ENCODE measurements at regions not wholly inside any gene's neighbourhood (a gene's known extent, or its start where the extent isn't known, plus 50 kb on each side); places are given as distances from the start of the nearest gene placed in this dataset.
"Not testable (repeated sequence)": the region's sequence is repeated elsewhere in the genome, so short reads cannot be mapped to it uniquely, and the experiment has no call there.

GRCh38 chr4:106582103-106582502 lies 213.5 kb upstream of the GIMD1 start:
- no peak overlapping the region for H3K27ac ChIP-seq
- no peaks in the 10 kb centered on the region for H3K36me3 ChIP-seq (ENCODE audit: insufficient read depth, low read length)
- DNase-seq (ENCODE audit: low read depth, low spot score), result no peak
- H3K4me3 ChIP-seq, result no peak overlapping the region
- TF ChIP-seq POLR2AphosphoS5 (IDR thresholded peaks at IDR 0.05; ENCODE audit: borderline replicate concordance, low read depth, low read length), result no peak
- no peak for TF ChIP-seq FOXP2 (optimal IDR thresholded peaks at IDR 0.05; ENCODE audit: control extremely low read depth, extremely low read length, insufficient read depth)
- TF ChIP-seq EZH2 (IDR thresholded peaks at IDR 0.05), result no peak
- no peaks in the 10 kb centered on the region for H3K9me3 ChIP-seq (ENCODE audit: low read depth, low read length)
- no peak overlapping the region for H3K9ac ChIP-seq (ENCODE audit: insufficient read length)

GRCh38 chr4:106579236-106579635 lies 210.7 kb upstream of the GIMD1 start:
- H3K36me3 ChIP-seq (ENCODE audit: insufficient read depth, low read length), result no peaks in the 10 kb centered on the region
- no peak overlapping the region for H3K27ac ChIP-seq
- TF ChIP-seq FOXP2 (optimal IDR thresholded peaks at IDR 0.05; ENCODE audit: control extremely low read depth, extremely low read length, insufficient read depth) (no peak), POLR2AphosphoS5 (IDR thresholded peaks at IDR 0.05; ENCODE audit: borderline replicate concordance, low read depth, low read length) (no peak), EZH2 (IDR thresholded peaks at IDR 0.05) (no peak)
- H3K9me3 ChIP-seq (ENCODE audit: low read depth, low read length), result no peaks in the 10 kb centered on the region
- no peak overlapping the region for H3K4me3 ChIP-seq
- H3K9ac ChIP-seq (ENCODE audit: insufficient read length), result no peak overlapping the region
- DNase-seq (ENCODE audit: low read depth, low spot score), result no peak

GRCh38 chr4:106569146-106570031 lies 200.8 kb upstream of the GIMD1 start:
- DNase-seq (ENCODE audit: low read depth, low spot score), result no peak
- Histone ChIP-seq H3K9me3 (ENCODE audit: low read depth, low read length) (no peaks in the 10 kb centered on the region), H3K9ac (ENCODE audit: insufficient read length) (no peak overlapping the region), H3K27ac (no peak overlapping the region), H3K4me3 (no peak overlapping the region), H3K36me3 (ENCODE audit: insufficient read depth, low read length) (no peaks in the 10 kb centered on the region)
- no peak for TF ChIP-seq EZH2 (IDR thresholded peaks at IDR 0.05)
- TF ChIP-seq POLR2AphosphoS5 (IDR thresholded peaks at IDR 0.05; ENCODE audit: borderline replicate concordance, low read depth, low read length), result no peak
- no peak for TF ChIP-seq FOXP2 (optimal IDR thresholded peaks at IDR 0.05; ENCODE audit: control extremely low read depth, extremely low read length, insufficient read depth)

- DNase-seq (ENCODE audit: low read depth, low spot score), result no peak
- no peak overlapping the region for H3K27ac ChIP-seq
- no peaks in the 10 kb centered on the region for H3K36me3 ChIP-seq (ENCODE audit: insufficient read depth, low read length)
- H3K4me3 ChIP-seq, result no peak overlapping the region
- TF ChIP-seq POLR2AphosphoS5 (IDR thresholded peaks at IDR 0.05; ENCODE audit: borderline replicate concordance, low read depth, low read length) (no peak), EZH2 (IDR thresholded peaks at IDR 0.05) (no peak), FOXP2 (optimal IDR thresholded peaks at IDR 0.05; ENCODE audit: control extremely low read depth, extremely low read length, insufficient read depth) (no peak)
- no peak overlapping the region for H3K9ac ChIP-seq (ENCODE audit: insufficient read length)
- no peaks in the 10 kb centered on the region for H3K9me3 ChIP-seq (ENCODE audit: low read depth, low read length)
Measured at GRCh38 chr4:106565727-106566126, 197.1 kb upstream of the GIMD1 start.

- H3K27ac ChIP-seq; DNase-seq (ENCODE audit: low read depth, low spot score); H3K4me3 ChIP-seq; H3K9ac ChIP-seq (ENCODE audit: insufficient read length); H3K9me3 ChIP-seq (ENCODE audit: low read depth, low read length); H3K36me3 ChIP-seq (ENCODE audit: insufficient read depth, low read length): not testable (repeated sequence)
Measured at GRCh38 chr4:106563637-106564036, 195.1 kb upstream of the GIMD1 start.

- no peaks in the 10 kb centered on the region for H3K36me3 ChIP-seq (ENCODE audit: insufficient read depth, low read length)
- H3K4me3 ChIP-seq, result no peak overlapping the region
- H3K9ac ChIP-seq (ENCODE audit: insufficient read length), result no peak overlapping the region
- H3K9me3 ChIP-seq (ENCODE audit: low read depth, low read length), result no peaks in the 10 kb centered on the region
- TF ChIP-seq POLR2AphosphoS5 (IDR thresholded peaks at IDR 0.05; ENCODE audit: borderline replicate concordance, low read depth, low read length), result no peak
- no peak for TF ChIP-seq FOXP2 (optimal IDR thresholded peaks at IDR 0.05; ENCODE audit: control extremely low read depth, extremely low read length, insufficient read depth)
- no peak for TF ChIP-seq EZH2 (IDR thresholded peaks at IDR 0.05)
- H3K27ac ChIP-seq, result no peak overlapping the region
- DNase-seq (ENCODE audit: low read depth, low spot score), result no peak
Measured at GRCh38 chr4:106551724-106552123, 183.1 kb upstream of the GIMD1 start.

- H3K36me3 ChIP-seq (ENCODE audit: insufficient read depth, low read length), result no peaks in the 10 kb centered on the region
- TF ChIP-seq FOXP2 (optimal IDR thresholded peaks at IDR 0.05; ENCODE audit: control extremely low read depth, extremely low read length, insufficient read depth) (no peak), POLR2AphosphoS5 (IDR thresholded peaks at IDR 0.05; ENCODE audit: borderline replicate concordance, low read depth, low read length) (no peak), EZH2 (IDR thresholded peaks at IDR 0.05) (no peak)
- no peak for DNase-seq (ENCODE audit: low read depth, low spot score)
- no peak overlapping the region for H3K4me3 ChIP-seq
- H3K9ac ChIP-seq (ENCODE audit: insufficient read length), result no peak overlapping the region
- H3K9me3 ChIP-seq (ENCODE audit: low read depth, low read length), result no peaks in the 10 kb centered on the region
- H3K27ac ChIP-seq, result no peak overlapping the region
Measured at GRCh38 chr4:106548446-106549044, 180.0 kb upstream of the GIMD1 start.

- H3K27ac ChIP-seq, result no peak overlapping the region
- DNase-seq (ENCODE audit: low read depth, low spot score), result no peak
- H3K9me3 ChIP-seq (ENCODE audit: low read depth, low read length), result no peaks in the 10 kb centered on the region
- no peak overlapping the region for H3K4me3 ChIP-seq
- H3K36me3 ChIP-seq (ENCODE audit: insufficient read depth, low read length), result no peaks in the 10 kb centered on the region
- no peak for TF ChIP-seq EZH2 (IDR thresholded peaks at IDR 0.05)
- TF ChIP-seq POLR2AphosphoS5 (IDR thresholded peaks at IDR 0.05; ENCODE audit: borderline replicate concordance, low read depth, low read length), result no peak
- H3K9ac ChIP-seq (ENCODE audit: insufficient read length), result no peak overlapping the region
Measured at GRCh38 chr4:106546370-106546769, 177.8 kb upstream of the GIMD1 start.

- not testable (repeated sequence) for H3K4me3 ChIP-seq; H3K9me3 ChIP-seq (ENCODE audit: low read depth, low read length); DNase-seq (ENCODE audit: low read depth, low spot score); H3K9ac ChIP-seq (ENCODE audit: insufficient read length); H3K27ac ChIP-seq; H3K36me3 ChIP-seq (ENCODE audit: insufficient read depth, low read length)
Measured at GRCh38 chr4:106542609-106543008, 174.0 kb upstream of the GIMD1 start.

All from SK-N-MC (cell line).